ENCODE measurements at regions not wholly inside any gene's neighbourhood (a gene's known extent, or its start where the extent isn't known, plus 50 kb on each side); places are given as distances from the start of the nearest gene placed in this dataset.

GRCh38 chr2:18927525-18928232 is 338.3 kb upstream of the NT5C1B start:
- TF ChIP-seq ZNF670 (tag by site-specific recombination; IDR thresholded peaks at IDR 0.05; ENCODE audit: low read depth) (no peak), INSM2 (tag by site-specific recombination; IDR thresholded peaks at IDR 0.05) (no peak), ELK4 (IDR thresholded peaks at IDR 0.05; ENCODE audit: borderline replicate concordance, low read depth, low read length) (no peak), ZNF747 (tag by site-specific recombination; IDR thresholded peaks at IDR 0.05) (no peak), ZNF560 (tag by site-specific recombination; IDR thresholded peaks at IDR 0.05; ENCODE audit: borderline replicate concordance) (no peak), YY1 (tag by site-specific recombination; IDR thresholded peaks at IDR 0.05) (no peak), ZNF843 (tag by site-specific recombination; IDR thresholded peaks at IDR 0.05) (no peak), ZNF391 (tag by site-specific recombination; IDR thresholded peaks at IDR 0.05; ENCODE audit: borderline replicate concordance, low read depth) (no peak), KLF17 (tag by site-specific recombination; IDR thresholded peaks at IDR 0.05) (no peak), HOXD13 (CRISPR knock-in tag; IDR thresholded peaks at IDR 0.05; ENCODE audit: borderline replicate concordance) (no peak), ZNF548 (tag by site-specific recombination; IDR thresholded peaks at IDR 0.05) (no peak), ZNF146 (tag by site-specific recombination; IDR thresholded peaks at IDR 0.05) (no peak), RBAK (tag by site-specific recombination; IDR thresholded peaks at IDR 0.05) (no peak), KLF1 (tag by site-specific recombination; IDR thresholded peaks at IDR 0.05) (no peak), ZIC2 (tag by site-specific recombination; IDR thresholded peaks at IDR 0.05) (no peak), SCRT2 (tag by site-specific recombination; IDR thresholded peaks at IDR 0.05) (no peak), ZFHX2 (tag by site-specific recombination; conservative IDR thresholded peaks at IDR 0.05) (no peak), ZBTB11 (tag by site-specific recombination; conservative IDR thresholded peaks at IDR 0.05; ENCODE audit: low read depth) (no peak)

More at GRCh38 chr2:18927525-18928232, 338.3 kb upstream of the NT5C1B start:
- CTCF ChIA-PET = no interaction called here
- H3K4me3 ChIP-seq (ENCODE audit: low read depth, low read length) = no peak overlapping the region
- H3K27ac ChIP-seq (ENCODE audit: extremely low read depth, low read depth, low read length) = no peak overlapping the region
- no peaks in the 10 kb centered on the region for H3K9me3 ChIP-seq (ENCODE audit: control insufficient read depth, insufficient read depth, low read depth, low read length)
- H3K4me1 ChIP-seq (ENCODE audit: control insufficient read depth, insufficient read depth, low read length) = no peaks in the 10 kb centered on the region
- no peaks in the 10 kb centered on the region for H3K36me3 ChIP-seq (ENCODE audit: control insufficient read depth in 2 of 2, insufficient read depth in 1 of 2, low read length in 2 of 2)
- POLR2A ChIA-PET = no interaction called here

Measured in HEK293 (cell line).